ENCODE measurements at regions not wholly inside any gene's neighbourhood (a gene's known extent, or its start where the extent isn't known, plus 50 kb on each side); places are given as distances from the start of the nearest gene placed in this dataset.
A peak's percentile ranks its signal among the peaks of the same experiment; 100 is the strongest.

DNA sequence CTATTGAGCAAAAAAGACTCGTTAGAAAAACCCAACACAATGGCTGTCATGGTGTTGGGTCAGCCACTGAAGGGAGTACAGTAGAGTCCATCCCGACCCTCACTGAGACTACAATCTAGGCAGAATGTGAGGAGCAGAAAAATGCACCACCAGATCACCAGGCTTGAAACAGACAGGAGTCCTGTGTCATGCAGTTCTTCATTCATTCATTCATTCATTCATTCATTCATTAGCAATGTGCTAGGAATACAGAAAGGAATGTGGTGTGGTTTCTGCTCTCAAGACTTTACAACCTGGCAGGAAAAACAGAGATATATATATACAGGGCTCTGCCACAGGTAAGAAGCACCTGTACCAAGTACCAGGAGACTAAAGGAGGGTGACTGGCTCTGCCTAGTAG is 392.3 kb downstream of the OMA1 start:
- no TSS peak for BruUV-seq (replicated peaks)
- Histone ChIP-seq H4K20me1 (replicated peaks; ENCODE audit: control insufficient read depth, insufficient read depth, low read length) (no peaks in the 10 kb centered on the region), H2AFZ (ENCODE audit: low read depth, low read length) (no peak overlapping the region), H3K4me1 (replicated peaks in 1 of 2; ENCODE audit: control insufficient read depth in 2 of 2, insufficient read depth in 2 of 2, low read length in 2 of 2) (no peaks in the 10 kb centered on the region), H3K27ac (ENCODE audit: extremely low read depth, low read depth, low read length) (no peak overlapping the region), H3K4me3 (no peak overlapping the region), H3K36me3 (ENCODE audit: control insufficient read depth, insufficient read depth, low read length) (no peaks in the 10 kb centered on the region), H3K27me3 (ENCODE audit: control insufficient read depth in 2 of 2, insufficient read depth in 2 of 2, low read length in 2 of 2) (no peaks in the 10 kb centered on the region), H3K79me2 (ENCODE audit: control insufficient read depth, insufficient read depth, low read length) (no peaks in the 10 kb centered on the region), H3K9me3 (replicated peaks; ENCODE audit: control insufficient read depth, insufficient read depth, low read depth, low read length) (no peaks in the 10 kb centered on the region), H3K9me1 (ENCODE audit: control insufficient read depth, insufficient read depth, low read length) (no peaks in the 10 kb centered on the region), H3K9ac (ENCODE audit: insufficient read depth in 1 of 2, low read depth in 2 of 2, low read length in 2 of 2) (no peak overlapping the region), H3K4me2 (ENCODE audit: insufficient read depth, low read length) (no peak overlapping the region)
- POLR2A ChIA-PET = no interaction called here
- TF ChIP-seq MEF2D (tag; conservative IDR thresholded peaks at IDR 0.05; ENCODE audit: low read depth) (no peak), RBM25 (IDR thresholded peaks at IDR 0.05; ENCODE audit: low read depth, low read length, severe bottlenecking) (no peak), ZNF24 (IDR thresholded peaks at IDR 0.05) (0 out of 2 replicates have a peak, but pooled peaks have one; percentile 19), HNRNPK (IDR thresholded peaks at IDR 0.05; ENCODE audit: low read depth, low read length, poor library complexity, severe bottlenecking) (no peak), ZNF316 (IDR thresholded peaks at IDR 0.05) (no peak), NR2C1 (IDR thresholded peaks at IDR 0.05) (no peak), NR2C1 (tag; IDR thresholded peaks at IDR 0.05) (no peak), ZNF507 (tag; conservative IDR thresholded peaks at IDR 0.05) (no peak)
- FAIRE-seq (no peak), DNase-seq (ENCODE audit: extremely low read depth in 1 of 4, low spot score in 3 of 4) (no peak), ATAC-seq (no peak)
- intact Hi-C loops (cut with micrococcal nuclease) (no loop called here), in situ Hi-C loops (cut with MboI) (no loop called here)
- WGBS (ENCODE audit: insufficient coverage, low coverage, missing lambda C conversion rate) = 0% methylated on average over 2 of the region's 2 CpGs
- CTCF ChIA-PET (ENCODE audit: low intra/inter-chr PET ratio) = no interaction called here

DNA sequence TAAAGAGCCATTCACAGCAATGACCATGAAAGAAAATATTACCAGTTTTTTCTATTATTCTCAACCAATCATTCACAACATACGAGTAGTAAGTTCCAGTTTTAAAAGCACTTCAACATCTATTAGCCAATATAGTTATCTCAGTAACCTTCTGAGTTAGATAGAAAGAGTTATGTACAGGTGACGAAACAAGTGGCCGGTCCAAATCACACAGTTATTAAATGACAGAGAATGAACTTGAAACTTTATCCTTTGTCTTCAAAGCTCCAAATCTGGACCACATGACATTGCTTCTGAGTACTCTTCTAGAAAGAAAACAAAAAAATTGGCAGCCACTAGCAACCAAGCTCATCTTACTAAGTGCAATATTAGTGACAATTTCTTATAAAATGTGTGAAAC is 393.8 kb downstream of the OMA1 start:
- POLR2A ChIA-PET = no interaction called here

More for the DNA sequence above, 393.8 kb downstream of the OMA1 start:
- no peak for DNase-seq (ENCODE audit: extremely low read depth in 1 of 4, low spot score in 3 of 4)
- no peaks in the 10 kb centered on the region for H3K27me3 ChIP-seq (ENCODE audit: control insufficient read depth in 2 of 2, insufficient read depth in 2 of 2, low read length in 2 of 2)
- intact Hi-C loops (cut with micrococcal nuclease) = no loop called here
- H3K36me3 ChIP-seq (ENCODE audit: control insufficient read depth, insufficient read depth, low read length) = no peaks in the 10 kb centered on the region
- BruUV-seq (replicated peaks) = no TSS peak
- no peaks in the 10 kb centered on the region for H3K9me3 ChIP-seq (replicated peaks; ENCODE audit: control insufficient read depth, insufficient read depth, low read depth, low read length)
- in situ Hi-C loops (cut with MboI) = no loop called here
- H4K20me1 ChIP-seq (replicated peaks; ENCODE audit: control insufficient read depth, insufficient read depth, low read length) = no peaks in the 10 kb centered on the region
- CTCF ChIA-PET (ENCODE audit: low intra/inter-chr PET ratio) = no interaction called here
- FAIRE-seq = no peak
- 0% methylated on average over 3 of the region's 3 CpGs for WGBS (ENCODE audit: insufficient coverage, low coverage, missing lambda C conversion rate)
- no peak overlapping the region for H3K4me2 ChIP-seq (ENCODE audit: insufficient read depth, low read length)
- no peak overlapping the region for H2AFZ ChIP-seq (ENCODE audit: low read depth, low read length)
- TF ChIP-seq ETV6 (IDR thresholded peaks at IDR 0.05; ENCODE audit: borderline replicate concordance in 1 of 2, low read depth in 2 of 2, low read length in 1 of 2) (no peak), ETV6 (CRISPR knock-in tag; IDR thresholded peaks at IDR 0.05; ENCODE audit: borderline replicate concordance) (no peak), NBN (IDR thresholded peaks at IDR 0.05; ENCODE audit: low read depth) (no peak), COPS2 (conservative IDR thresholded peaks at IDR 0.05) (no peak), ZNF436 (CRISPR knock-in tag; IDR thresholded peaks at IDR 0.05) (no peak), ZNF551 (CRISPR knock-in tag; IDR thresholded peaks at IDR 0.05) (no peak), ZBTB7A (IDR thresholded peaks at IDR 0.05; ENCODE audit: borderline replicate concordance, control insufficient read depth, low read depth, low read length) (no peak), DIDO1 (tag; IDR thresholded peaks at IDR 0.05; ENCODE audit: low read depth) (no peak), TCF7 (IDR thresholded peaks at IDR 0.05; ENCODE audit: borderline replicate concordance) (no peak), ZNF778 (CRISPR knock-in tag; IDR thresholded peaks at IDR 0.05) (no peak)
- TF ChIP-seq, protein P1, sequence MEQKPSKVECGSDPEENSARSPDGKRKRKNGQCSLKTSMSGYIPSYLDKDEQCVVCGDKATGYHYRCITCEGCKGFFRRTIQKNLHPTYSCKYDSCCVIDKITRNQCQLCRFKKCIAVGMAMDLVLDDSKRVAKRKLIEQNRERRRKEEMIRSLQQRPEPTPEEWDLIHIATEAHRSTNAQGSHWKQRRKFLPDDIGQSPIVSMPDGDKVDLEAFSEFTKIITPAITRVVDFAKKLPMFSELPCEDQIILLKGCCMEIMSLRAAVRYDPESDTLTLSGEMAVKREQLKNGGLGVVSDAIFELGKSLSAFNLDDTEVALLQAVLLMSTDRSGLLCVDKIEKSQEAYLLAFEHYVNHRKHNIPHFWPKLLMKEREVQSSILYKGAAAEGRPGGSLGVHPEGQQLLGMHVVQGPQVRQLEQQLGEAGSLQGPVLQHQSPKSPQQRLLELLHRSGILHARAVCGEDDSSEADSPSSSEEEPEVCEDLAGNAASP (IDR thresholded peaks at IDR 0.05) = no peak
- TF ChIP-seq, protein P2, sequence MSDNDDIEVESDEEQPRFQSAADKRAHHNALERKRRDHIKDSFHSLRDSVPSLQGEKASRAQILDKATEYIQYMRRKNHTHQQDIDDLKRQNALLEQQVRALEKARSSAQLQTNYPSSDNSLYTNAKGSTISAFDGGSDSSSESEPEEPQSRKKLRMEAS (CRISPR knock-in tag; IDR thresholded peaks at IDR 0.05) = no peak
- H3K4me1 ChIP-seq (replicated peaks in 1 of 2; ENCODE audit: control insufficient read depth in 2 of 2, insufficient read depth in 2 of 2, low read length in 2 of 2) = no peaks in the 10 kb centered on the region
- no peaks in the 10 kb centered on the region for H3K79me2 ChIP-seq (ENCODE audit: control insufficient read depth, insufficient read depth, low read length)
- no peaks in the 10 kb centered on the region for H3K9me1 ChIP-seq (ENCODE audit: control insufficient read depth, insufficient read depth, low read length)
- no peak overlapping the region for H3K27ac ChIP-seq (ENCODE audit: extremely low read depth, low read depth, low read length)
- no peak for ATAC-seq
- H3K9ac ChIP-seq (ENCODE audit: insufficient read depth in 1 of 2, low read depth in 2 of 2, low read length in 2 of 2) = no peak overlapping the region
- no peak overlapping the region for H3K4me3 ChIP-seq

All from K562 (cell line).